Calu3 (cell line): ENCODE measurements at regions not wholly inside any gene's neighbourhood (a gene's known extent, or its start where the extent isn't known, plus 50 kb on each side); places are given as distances from the start of the nearest gene placed in this dataset.

Experiments
- BruUV-seq: library from RNA; stranded (reverse); fragments of 400-500 nt; replicated peaks from 2 replicates; lab custom pipeline; 2021; lab: Mats Ljungman, UMichigan
- CTCF ChIA-PET: fragments of 300-600 bp; sonication (Branson Sonifier 250); formaldehyde crosslinking; loops from one replicate; lab custom pipeline; 2022; ENCODE audit warnings: antibody characterized with exemption; lab: Charles Lee
- DNase-seq: peaks from one replicate; pipeline ENCODE4 v3.0.0; 2022
- H3K27ac Mint-ChIP-seq: one replicate; pipeline ENCODE4 v1.8.0; 2022; ENCODE audit warnings: mixed read lengths; ENCODE audit not compliant: unreplicated experiment
- H3K27me3 Mint-ChIP-seq: one replicate; pipeline ENCODE4 v1.8.0; 2022; ENCODE audit warnings: mixed read lengths; ENCODE audit not compliant: unreplicated experiment
- H3K36me3 Mint-ChIP-seq: one replicate; pipeline ENCODE4 v1.8.0; 2022; ENCODE audit warnings: mild to moderate bottlenecking, moderate library complexity, mixed read lengths; ENCODE audit not compliant: insufficient read depth, unreplicated experiment
- H3K4me1 Mint-ChIP-seq: one replicate; pipeline ENCODE4 v1.8.0; 2022; ENCODE audit warnings: mild to moderate bottlenecking, low read depth, mixed read lengths; ENCODE audit not compliant: unreplicated experiment
- H3K4me3 Mint-ChIP-seq: one replicate; pipeline ENCODE4 v1.8.0; 2022; ENCODE audit warnings: mild to moderate bottlenecking, low read depth, moderate library complexity, mixed read lengths; ENCODE audit not compliant: unreplicated experiment
- H3K9me3 Mint-ChIP-seq: one replicate; pipeline ENCODE4 v1.8.0; 2022; ENCODE audit warnings: low read depth, mixed read lengths; ENCODE audit not compliant: unreplicated experiment
- CTCF ChIP-seq: fragments of 200-600 bp; IDR thresholded peaks from one replicate; pipeline ENCODE4 v1.8.0; 2022; ENCODE audit warnings: antibody characterized with exemption; ENCODE audit not compliant: unreplicated experiment
- intact Hi-C: fragments of 100-400 bp; cut with micrococcal nuclease; formaldehyde crosslinking; loops from one replicate; pipeline ENCODE4 v1.10.0; 2022; ENCODE audit not compliant: unreplicated experiment

DNA sequence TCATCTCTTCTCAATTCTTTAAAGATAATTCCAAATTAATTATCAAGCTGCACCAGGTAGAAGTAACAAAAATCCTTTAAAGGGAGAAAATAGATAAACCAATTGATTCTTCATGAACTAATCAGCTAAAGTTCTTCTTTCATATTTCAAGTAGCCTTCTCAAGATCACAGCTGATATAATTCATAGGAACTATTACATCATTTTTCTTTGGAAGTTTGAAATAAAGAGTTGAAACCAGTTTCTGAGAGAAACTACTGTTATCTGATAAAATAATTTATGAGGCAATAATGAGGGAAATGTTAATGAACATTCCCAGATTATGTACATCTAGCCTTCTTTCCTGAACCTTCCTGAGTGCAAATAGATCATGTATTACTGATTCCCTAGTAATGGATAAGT is 484.9 kb downstream of the METTL4 start:
- no peaks in the 10 kb centered on the region for H3K9me3 Mint-ChIP-seq
- intact Hi-C loops = loop anchor here (5.0 to 10.0 kb wide), 2 partner anchors 136 to 502 kb away; no protein-coding TSS in a partner anchor
- H3K27me3 Mint-ChIP-seq = no peaks in the 10 kb centered on the region
- TF ChIP-seq CTCF = no peak
- H3K4me1 Mint-ChIP-seq = peaks cover 10% of the 10 kb centered on the region
- H3K36me3 Mint-ChIP-seq = no peaks in the 10 kb centered on the region
- no peak overlapping the region for H3K27ac Mint-ChIP-seq
- H3K4me3 Mint-ChIP-seq = no peak overlapping the region
- CTCF ChIA-PET = no interaction called here
- BruUV-seq = no TSS peak
- DNase-seq = no peak

DNA sequence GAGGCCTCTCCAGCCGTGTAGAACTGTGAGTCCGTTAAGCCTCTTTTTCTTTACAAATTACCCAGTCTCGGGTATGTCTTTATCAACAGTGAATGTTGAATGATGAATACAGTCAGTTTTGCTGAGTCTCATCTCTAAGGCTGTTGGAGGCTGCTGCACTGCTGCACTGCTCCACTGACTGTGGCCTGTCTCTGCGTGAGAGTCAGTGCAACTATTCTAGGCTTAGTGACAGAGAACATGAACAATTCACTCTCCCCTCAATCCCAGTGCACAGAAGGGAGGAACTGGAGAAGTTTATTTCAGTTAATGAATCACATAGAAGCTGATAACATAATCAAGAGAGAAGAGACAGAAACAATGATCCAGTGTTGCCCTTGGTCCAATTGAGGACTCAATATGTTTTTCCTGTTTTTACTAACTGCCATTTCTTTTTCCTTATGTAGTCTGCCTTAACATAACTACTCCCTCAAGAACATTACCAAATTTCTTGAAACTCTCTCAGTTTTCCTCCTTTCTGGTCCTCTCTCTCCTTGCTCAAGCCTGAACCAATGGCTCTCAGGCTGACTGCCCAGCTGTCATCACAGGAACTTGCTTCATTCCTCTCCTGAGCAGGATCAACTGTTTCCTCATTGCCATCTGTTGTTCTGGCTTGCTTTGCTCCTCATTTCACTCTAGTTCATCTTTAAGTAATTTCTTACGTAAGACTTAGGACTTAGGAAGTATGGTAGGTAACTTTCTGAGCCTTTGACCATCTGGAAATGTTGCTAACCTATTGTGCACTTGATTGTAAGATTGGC is 483.2 kb downstream of the METTL4 start:
- Mint-ChIP-seq H3K4me1 (peaks cover 10% of the 10 kb centered on the region), H3K27me3 (no peaks in the 10 kb centered on the region), H3K9me3 (no peaks in the 10 kb centered on the region), H3K27ac (no peak overlapping the region), H3K4me3 (no peak overlapping the region), H3K36me3 (no peaks in the 10 kb centered on the region)
- no TSS peak for BruUV-seq
- TF ChIP-seq CTCF = no peak
- no peak for DNase-seq
- intact Hi-C loops = loop anchor here (5.0 to 10.0 kb wide), 2 partner anchors 134 to 503 kb away; no protein-coding TSS in a partner anchor
- CTCF ChIA-PET = no interaction called here

DNA sequence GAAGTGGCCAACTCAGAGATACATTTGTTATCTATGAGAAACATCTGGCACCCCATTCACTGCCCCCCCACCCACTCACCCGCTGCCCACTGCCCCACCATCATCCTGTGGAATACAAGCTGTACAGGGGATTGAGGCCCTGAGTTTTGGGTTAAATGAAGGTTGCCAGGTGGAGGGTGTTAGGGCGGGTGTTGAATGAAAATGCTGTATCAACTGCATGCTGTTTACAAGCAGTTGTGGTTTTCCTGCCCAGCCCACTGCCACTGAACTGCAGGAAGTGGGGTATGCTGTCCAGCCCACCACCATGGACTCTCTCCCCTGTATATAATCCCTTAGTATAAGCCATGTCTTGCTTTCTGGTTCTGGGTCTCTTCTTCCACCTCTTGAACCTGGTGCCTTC is 481.9 kb downstream of the METTL4 start:
- H3K27me3 Mint-ChIP-seq = no peaks in the 10 kb centered on the region
- intact Hi-C loops = loop anchor here (5.0 to 10.0 kb wide), 2 partner anchors 133 to 505 kb away; no protein-coding TSS in a partner anchor
- H3K4me3 Mint-ChIP-seq = no peak overlapping the region
- H3K27ac Mint-ChIP-seq = no peak overlapping the region
- H3K4me1 Mint-ChIP-seq = peaks cover 10% of the 10 kb centered on the region
- H3K36me3 Mint-ChIP-seq = no peaks in the 10 kb centered on the region
- TF ChIP-seq CTCF = no peak
- CTCF ChIA-PET = no interaction called here
- H3K9me3 Mint-ChIP-seq = no peaks in the 10 kb centered on the region
- no TSS peak for BruUV-seq
- DNase-seq = no peak

GRCh38 chr18:2091937-2092336 is 479.4 kb downstream of the METTL4 start:
- Mint-ChIP-seq H3K27me3 (no peaks in the 10 kb centered on the region), H3K4me1 (peaks cover 10% of the 10 kb centered on the region), H3K27ac (no peak overlapping the region), H3K36me3 (no peaks in the 10 kb centered on the region), H3K4me3 (no peak overlapping the region), H3K9me3 (no peaks in the 10 kb centered on the region)
- DNase-seq = no peak
- no TSS peak for BruUV-seq
- intact Hi-C loops = loop anchor here (10.0 kb wide), 1 partner anchor 57 kb away; no protein-coding TSS in a partner anchor
- no peak for TF ChIP-seq CTCF
- CTCF ChIA-PET = no interaction called here
